ENCODE measurements at regions not wholly inside any gene's neighbourhood (a gene's known extent, or its start where the extent isn't known, plus 50 kb on each side); places are given as distances from the start of the nearest gene placed in this dataset.
"Not testable (repeated sequence)": the region's sequence is repeated elsewhere in the genome, so short reads cannot be mapped to it uniquely, and the experiment has no call there.

- no peak for DNase-seq
Measured at GRCh38 chr6:9795880-9796279, 619.0 kb downstream of the TFAP2A start.

GRCh38 chr6:9789201-9789600, 625.7 kb downstream of the TFAP2A start:
- DNase-seq: no peak

GRCh38 chr6:9784786-9785185, 630.1 kb downstream of the TFAP2A start:
- no peak for DNase-seq

DNA sequence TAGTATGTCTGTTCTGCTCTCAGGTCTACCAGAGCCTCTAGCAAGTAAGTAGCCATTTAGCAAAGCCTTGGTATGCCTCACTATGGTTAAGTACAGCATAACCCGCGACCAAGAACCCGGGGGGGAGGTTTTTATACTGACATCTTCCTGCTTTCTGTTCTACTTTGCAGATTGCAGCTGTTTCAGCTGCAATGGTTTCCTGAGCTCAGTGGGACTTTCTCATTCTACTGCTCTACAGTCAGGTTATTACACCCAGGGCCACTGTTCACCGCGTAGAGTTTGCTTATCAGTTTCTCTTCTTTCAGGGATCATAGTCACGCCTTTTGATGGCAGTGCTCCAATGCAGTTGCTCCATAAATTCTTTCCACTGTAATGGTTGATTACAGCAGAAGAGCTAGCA, 631.3 kb downstream of the TFAP2A start:
- no peak for DNase-seq

DNA sequence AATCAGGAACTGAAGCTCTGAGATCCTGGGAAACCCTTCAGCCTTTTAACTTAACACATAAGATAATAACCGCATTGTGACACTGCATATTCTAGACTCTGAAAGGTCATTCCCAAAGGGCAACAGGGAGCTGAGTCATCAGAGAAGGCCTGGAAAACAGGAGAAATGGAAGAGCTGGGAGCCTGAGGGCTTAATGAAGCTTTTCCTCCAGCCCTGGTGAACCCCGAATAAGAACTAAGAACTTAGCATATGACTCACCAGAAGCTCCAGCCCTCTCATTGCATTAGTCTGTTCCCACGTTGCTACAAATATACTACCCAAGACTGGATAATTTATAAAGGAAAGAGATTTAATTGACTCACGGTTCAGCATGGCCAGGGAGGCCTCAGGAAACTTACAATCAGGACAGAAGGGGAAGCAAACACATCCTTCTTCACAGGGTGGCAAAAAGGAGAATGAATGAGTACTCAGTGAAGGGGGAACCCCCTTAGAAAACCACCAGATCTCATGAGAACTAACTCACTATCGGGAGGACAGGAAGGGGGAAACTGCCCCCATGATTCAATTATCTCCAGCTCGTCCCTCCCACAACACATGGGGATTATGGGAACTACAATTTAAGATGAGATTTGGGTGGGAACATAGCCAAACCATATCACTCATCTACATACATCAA, 648.5 kb downstream of the TFAP2A start:
- no peak for DNase-seq

- no peak for DNase-seq
Measured at GRCh38 chr6:9761220-9761619, 653.7 kb downstream of the TFAP2A start.

- no peak for DNase-seq
Measured at GRCh38 chr6:9754515-9754914, 660.4 kb downstream of the TFAP2A start.

DNA sequence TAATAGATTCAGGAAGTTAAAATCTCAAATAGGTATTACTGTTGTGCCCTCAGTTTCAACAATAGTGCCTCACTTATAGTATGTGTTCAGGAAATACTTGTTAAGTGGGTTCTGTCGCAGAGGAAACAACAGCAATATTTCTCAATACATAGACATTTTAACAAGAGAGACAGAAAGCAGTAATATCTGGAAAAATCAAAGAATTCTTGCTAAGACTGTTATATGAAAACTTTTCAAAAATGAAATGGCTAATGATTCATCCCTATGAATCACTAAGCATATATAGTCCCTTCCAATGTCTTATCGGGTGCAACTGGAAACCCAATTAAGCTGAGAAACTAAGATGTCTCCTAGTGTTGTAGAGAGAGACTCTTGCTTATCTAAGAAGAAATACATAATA, 668.9 kb downstream of the TFAP2A start:
- no peak for DNase-seq

DNA sequence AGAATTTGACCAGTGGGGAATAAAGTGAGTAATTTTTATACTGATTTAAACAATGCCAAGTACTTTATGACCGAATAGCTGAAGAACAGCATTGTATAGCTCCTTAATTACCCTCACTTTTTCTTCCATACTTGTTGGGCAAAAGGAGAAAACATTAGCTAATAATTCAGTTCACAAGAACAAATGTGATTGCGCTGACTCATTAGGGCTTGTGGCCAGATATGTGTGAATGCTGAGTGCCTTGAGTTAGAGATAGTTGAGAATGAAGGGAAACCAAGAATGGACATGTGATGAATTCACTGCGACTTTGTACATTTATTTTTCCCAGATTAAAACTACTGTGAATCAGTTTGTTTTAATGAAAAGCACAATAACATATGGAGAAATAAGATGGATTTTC, 669.4 kb downstream of the TFAP2A start:
- no peak for DNase-seq

DNA sequence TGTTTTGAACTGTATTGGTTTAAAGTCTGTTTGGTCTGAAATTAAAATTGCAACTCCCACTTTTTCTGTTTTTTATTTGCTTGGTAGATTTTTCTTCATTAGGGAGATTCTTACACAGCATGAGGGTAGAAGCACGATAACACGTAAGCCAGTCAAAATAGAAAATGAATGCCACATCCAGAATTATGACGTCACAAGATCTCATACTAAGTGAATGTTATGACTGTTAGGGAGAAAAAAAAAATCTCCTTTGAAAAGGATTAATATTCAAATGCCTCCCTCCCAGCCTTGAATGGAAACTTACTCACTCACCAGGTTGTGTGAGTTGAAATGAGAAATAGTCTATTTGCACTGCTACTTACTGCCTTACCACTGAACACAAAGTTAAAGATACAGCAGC, 670.8 kb downstream of the TFAP2A start:
- no peak for DNase-seq

- DNase-seq: no peak
Measured at GRCh38 chr6:9732056-9732455, 682.8 kb downstream of the TFAP2A start.

GRCh38 chr6:9725776-9726175, 689.1 kb downstream of the TFAP2A start:
- DNase-seq: not testable (repeated sequence)

DNA sequence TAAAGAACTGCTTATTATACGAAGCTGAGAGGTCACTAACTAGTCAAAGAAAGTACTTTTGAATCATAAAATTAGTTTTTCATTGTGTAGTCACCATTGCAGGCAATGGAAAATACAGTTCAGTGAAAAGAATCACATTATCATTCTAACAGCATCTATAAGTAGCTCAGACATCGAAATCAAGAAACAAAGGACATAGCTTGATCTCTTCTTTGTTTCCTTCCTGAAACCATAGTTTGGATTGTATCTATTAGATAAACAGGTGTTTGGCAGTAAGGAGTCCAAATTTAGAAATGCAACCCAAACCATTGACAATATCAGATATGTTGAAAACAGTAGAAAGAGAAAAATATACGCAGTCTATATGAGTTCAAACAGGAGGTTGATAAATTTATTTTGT, 697.3 kb downstream of the TFAP2A start:
- DNase-seq: no peak

- no peak for DNase-seq
Measured at GRCh38 chr6:9711365-9711764, 703.5 kb downstream of the TFAP2A start.

- no peak for DNase-seq
Measured at GRCh38 chr6:9710574-9710973, 704.3 kb downstream of the TFAP2A start.

DNA sequence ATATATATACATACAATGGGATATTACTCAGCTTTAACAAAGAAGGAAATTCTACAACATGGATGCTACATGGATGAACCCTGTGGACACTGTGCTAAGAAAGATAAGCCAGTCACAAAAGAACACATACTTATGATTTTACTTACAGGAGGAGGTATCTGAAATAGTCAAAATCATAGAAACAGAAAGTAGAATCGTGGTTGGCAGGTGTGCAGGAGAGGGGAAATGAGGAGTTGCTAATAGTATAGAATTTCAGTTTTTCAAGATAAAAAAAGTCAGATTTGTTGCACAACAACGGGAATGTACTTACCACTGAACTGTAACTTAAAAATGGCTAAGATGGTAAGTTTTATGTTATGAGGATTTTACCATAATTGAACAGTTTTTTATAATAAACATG, 706.3 kb downstream of the TFAP2A start:
- no peak for DNase-seq

- no peak for DNase-seq
Measured at GRCh38 chr6:9704989-9705388, 709.9 kb downstream of the TFAP2A start.

GRCh38 chr6:9702914-9703313, 712.0 kb downstream of the TFAP2A start:
- DNase-seq: no peak

DNA sequence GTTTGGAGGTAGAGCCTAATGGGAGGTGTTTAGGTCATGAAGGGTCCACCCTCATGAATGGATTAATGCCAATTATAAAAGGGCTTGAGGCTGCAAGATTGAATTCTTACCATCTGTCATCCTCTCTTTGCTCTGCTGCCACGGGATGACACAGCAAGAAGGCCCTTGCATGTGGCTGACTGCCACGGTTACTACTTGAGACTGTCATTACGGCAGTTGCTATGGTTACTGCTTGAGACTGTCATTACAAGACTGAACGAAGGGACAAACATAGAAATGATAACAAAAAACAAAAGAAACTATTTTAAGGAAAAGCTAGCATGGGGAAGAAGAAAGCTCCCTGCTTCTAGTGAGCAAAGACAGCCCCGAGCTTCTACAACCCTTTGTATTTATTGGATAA, 715.0 kb downstream of the TFAP2A start:
- no peak for DNase-seq

GRCh38 chr6:9697263-9697931, 717.5 kb downstream of the TFAP2A start:
- DNase-seq: no peak

DNA sequence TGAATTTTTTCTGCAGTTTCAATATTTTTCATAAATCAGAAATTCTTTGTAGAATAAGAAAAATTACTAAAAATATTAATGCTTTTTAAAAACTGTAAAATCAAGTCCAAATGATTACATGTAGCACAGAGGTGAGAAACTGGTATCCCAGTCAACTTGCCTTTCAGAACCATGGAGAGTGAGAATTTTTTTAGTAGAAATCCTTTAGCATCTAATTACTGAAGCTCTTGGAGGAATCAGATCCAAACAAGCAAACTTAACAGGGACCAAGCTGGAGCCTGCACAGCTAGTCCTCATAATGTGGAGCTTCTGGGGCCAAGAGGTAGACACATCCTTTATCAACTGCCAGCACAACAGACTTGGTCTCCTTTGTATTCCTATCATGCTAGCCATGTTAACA, 724.5 kb downstream of the TFAP2A start:
- no peak for DNase-seq

DNA sequence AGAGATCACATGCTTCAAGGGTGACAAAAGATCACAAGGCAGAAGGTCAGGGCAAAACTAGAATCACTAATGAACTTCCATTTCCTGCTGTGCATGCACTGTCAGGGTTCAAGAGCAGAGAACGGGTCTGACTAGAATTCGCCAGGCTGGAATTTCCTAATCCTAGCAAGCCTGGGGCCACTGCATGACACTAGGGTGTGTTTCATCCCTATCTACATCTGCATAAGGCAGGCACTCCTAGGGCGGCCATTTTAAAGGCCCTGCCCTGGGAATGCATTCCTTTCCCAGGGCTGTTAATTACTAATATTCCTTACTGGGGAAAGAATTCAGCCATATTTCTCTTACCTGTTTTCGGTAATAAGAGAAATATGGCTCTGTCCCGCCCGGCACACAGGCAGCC, 734.1 kb downstream of the TFAP2A start:
- not testable (repeated sequence) for DNase-seq

- DNase-seq: no peak
Measured at GRCh38 chr6:9675122-9675521, 739.8 kb downstream of the TFAP2A start.

DNA sequence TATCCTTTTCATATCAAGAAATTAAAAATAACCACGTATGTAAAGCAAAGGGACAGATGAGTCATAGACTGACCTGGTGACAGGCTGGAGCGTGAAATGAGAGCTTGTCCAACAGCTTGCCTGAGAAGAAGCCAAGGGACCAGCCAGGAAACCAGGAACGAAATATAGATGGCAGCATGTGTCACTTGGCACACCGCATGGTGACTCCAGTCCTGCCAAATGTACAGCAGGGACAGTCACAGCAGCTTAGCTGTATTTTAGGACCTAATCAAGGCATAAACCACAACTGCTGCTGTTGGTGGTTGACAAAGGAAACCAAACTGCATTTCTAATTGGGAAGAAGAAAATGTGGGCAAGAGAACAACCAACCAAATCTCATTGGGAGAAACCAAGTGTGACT, 755.0 kb downstream of the TFAP2A start:
- DNase-seq: no peak

- DNase-seq: no peak
Measured at GRCh38 chr6:9657994-9658393, 756.9 kb downstream of the TFAP2A start.
